ENCODE measurements at regions not wholly inside any gene's neighbourhood (a gene's known extent, or its start where the extent isn't known, plus 50 kb on each side); places are given as distances from the start of the nearest gene placed in this dataset.
"Not testable (repeated sequence)": the region's sequence is repeated elsewhere in the genome, so short reads cannot be mapped to it uniquely, and the experiment has no call there.

- POLR2A ChIA-PET = no interaction called here
These were observed 1349.5 kb downstream of the EFNA5 start for GRCh38 chr5:106321242-106321641.

GRCh38 chr5:106314221-106314824 is 1356.4 kb downstream of the EFNA5 start:
- CTCF ChIA-PET = no interaction called here
- POLR2A ChIA-PET = no interaction called here

More at GRCh38 chr5:106321242-106321641, 1349.5 kb downstream of the EFNA5 start:
- CTCF ChIA-PET = no interaction called here

GRCh38 chr5:106312360-106312759 is 1358.4 kb downstream of the EFNA5 start:
- ChIA-PET POLR2A (no interaction called here), CTCF (no interaction called here)

- ChIA-PET CTCF (no interaction called here), POLR2A (no interaction called here)
These were observed 1359.4 kb downstream of the EFNA5 start for GRCh38 chr5:106311230-106311915.

- CTCF ChIA-PET = no interaction called here
- POLR2A ChIA-PET = no interaction called here
These were observed 1363.5 kb downstream of the EFNA5 start for GRCh38 chr5:106307265-106307664.

- ChIA-PET CTCF (no interaction called here), POLR2A (no interaction called here)
These were observed 1364.3 kb downstream of the EFNA5 start for GRCh38 chr5:106306313-106307028.

- POLR2A ChIA-PET = no interaction called here
- CTCF ChIA-PET = no interaction called here
These were observed 1366.8 kb downstream of the EFNA5 start for GRCh38 chr5:106303911-106304310.

- ChIA-PET CTCF (no interaction called here), POLR2A (no interaction called here)
These were observed 1378.1 kb downstream of the EFNA5 start for GRCh38 chr5:106292654-106293053.

GRCh38 chr5:106290841-106291240 is 1379.9 kb downstream of the EFNA5 start:
- CTCF ChIA-PET = no interaction called here

GRCh38 chr5:106288979-106289378 is 1381.8 kb downstream of the EFNA5 start:
- CTCF ChIA-PET = no interaction called here
- POLR2A ChIA-PET = no interaction called here

More at GRCh38 chr5:106290841-106291240, 1379.9 kb downstream of the EFNA5 start:
- POLR2A ChIA-PET = no interaction called here

GRCh38 chr5:106277540-106278096 is 1393.1 kb downstream of the EFNA5 start:
- ChIA-PET POLR2A (no interaction called here), CTCF (no interaction called here)

- ChIA-PET CTCF (no interaction called here), POLR2A (no interaction called here)
These were observed 1401.4 kb downstream of the EFNA5 start for GRCh38 chr5:106269252-106269843.

- ChIA-PET CTCF (no interaction called here), POLR2A (no interaction called here)
These were observed 1403.5 kb downstream of the EFNA5 start for GRCh38 chr5:106267256-106267655.

GRCh38 chr5:106262395-106262794 is 1408.3 kb downstream of the EFNA5 start:
- POLR2A ChIA-PET = no interaction called here
- CTCF ChIA-PET = no interaction called here

GRCh38 chr5:106259431-106260090 is 1411.2 kb downstream of the EFNA5 start:
- POLR2A ChIA-PET, CTCF ChIA-PET: not testable (repeated sequence)

GRCh38 chr5:106258591-106259125 is 1412.1 kb downstream of the EFNA5 start:
- ChIA-PET CTCF (no interaction called here), POLR2A (no interaction called here)

GRCh38 chr5:106254784-106255183 is 1416.0 kb downstream of the EFNA5 start:
- CTCF ChIA-PET = no interaction called here
- POLR2A ChIA-PET = no interaction called here

- POLR2A ChIA-PET, CTCF ChIA-PET: not testable (repeated sequence)
These were observed 1424.5 kb downstream of the EFNA5 start for GRCh38 chr5:106246044-106246745.

GRCh38 chr5:106241409-106241808 is 1429.3 kb downstream of the EFNA5 start:
- ChIA-PET CTCF (no interaction called here), POLR2A (no interaction called here)
